Stimulated activated naive CD8-positive, alpha-beta T cell treated with anti-CD3 and anti-CD28 coated beads, Interleukin-15, Interleukin-2, amounts not matched to agents 100 ng/mL and 50 ng/mL, for 24 hours (primary cell): ENCODE measurements at regions not wholly inside any gene's neighbourhood (a gene's known extent, or its start where the extent isn't known, plus 50 kb on each side); places are given as distances from the start of the nearest gene placed in this dataset.

Source experiments
- H3K27ac Mint-ChIP-seq: one replicate; pipeline ENCODE4 v1.8.0; 2021; ENCODE audit warnings: mild to moderate bottlenecking, mixed read lengths
- H3K27me3 Mint-ChIP-seq: one replicate; pipeline ENCODE4 v1.8.0; 2021; ENCODE audit warnings: mixed read lengths
- H3K36me3 Mint-ChIP-seq: one replicate; pipeline ENCODE4 v1.8.0; 2021; ENCODE audit warnings: low read depth, mixed read lengths
- H3K4me1 Mint-ChIP-seq: one replicate; pipeline ENCODE4 v1.8.0; 2021; ENCODE audit warnings: low read depth, mixed read lengths
- H3K4me3 Mint-ChIP-seq: one replicate; pipeline ENCODE4 v1.8.0; 2021; ENCODE audit warnings: mild to moderate bottlenecking, mixed read lengths
- H3K9me3 Mint-ChIP-seq: one replicate; pipeline ENCODE4 v1.8.0; 2021; ENCODE audit warnings: mixed read lengths

- H3K27me3 Mint-ChIP-seq = no peaks in the 10 kb centered on the region
- H3K4me1 Mint-ChIP-seq = no peaks in the 10 kb centered on the region
- H3K36me3 Mint-ChIP-seq = no peaks in the 10 kb centered on the region
- no peak overlapping the region for H3K4me3 Mint-ChIP-seq
- no peak overlapping the region for H3K27ac Mint-ChIP-seq
- H3K9me3 Mint-ChIP-seq = peaks cover 15% of the 10 kb centered on the region
Measured at GRCh38 chr15:24733659-24734058, 58.1 kb downstream of the NPAP1 start.

GRCh38 chr15:24734396-24734795 is 58.8 kb downstream of the NPAP1 start:
- no peaks in the 10 kb centered on the region for H3K27me3 Mint-ChIP-seq
- peaks cover 15% of the 10 kb centered on the region for H3K9me3 Mint-ChIP-seq
- H3K4me1 Mint-ChIP-seq = no peaks in the 10 kb centered on the region
- no peaks in the 10 kb centered on the region for H3K36me3 Mint-ChIP-seq
- no peak overlapping the region for H3K27ac Mint-ChIP-seq
- no peak overlapping the region for H3K4me3 Mint-ChIP-seq

DNA sequence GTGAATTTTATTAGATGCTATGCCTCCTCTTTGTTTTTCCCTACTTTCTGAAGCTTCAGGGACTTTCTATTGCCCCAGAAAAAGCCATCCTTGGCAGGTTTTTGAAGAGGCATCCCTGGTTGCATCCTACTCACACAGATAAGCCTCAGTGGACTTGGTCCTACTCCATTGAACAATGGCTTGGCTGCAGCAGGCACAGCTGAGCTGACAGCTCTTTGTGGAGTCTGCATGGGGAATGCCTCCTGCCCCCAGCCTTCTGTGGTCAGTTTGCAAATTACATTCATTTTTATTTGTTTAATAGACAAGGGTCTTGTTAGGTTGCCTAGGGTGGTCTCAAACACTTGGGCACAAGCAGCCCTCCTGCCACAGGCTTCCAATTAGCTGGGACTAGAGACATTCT is 69.7 kb downstream of the NPAP1 start:
- Mint-ChIP-seq H3K27me3 (no peaks in the 10 kb centered on the region), H3K9me3 (peaks cover 12% of the 10 kb centered on the region), H3K27ac (no peak overlapping the region), H3K4me3 (no peak overlapping the region), H3K4me1 (no peaks in the 10 kb centered on the region), H3K36me3 (no peaks in the 10 kb centered on the region)

DNA sequence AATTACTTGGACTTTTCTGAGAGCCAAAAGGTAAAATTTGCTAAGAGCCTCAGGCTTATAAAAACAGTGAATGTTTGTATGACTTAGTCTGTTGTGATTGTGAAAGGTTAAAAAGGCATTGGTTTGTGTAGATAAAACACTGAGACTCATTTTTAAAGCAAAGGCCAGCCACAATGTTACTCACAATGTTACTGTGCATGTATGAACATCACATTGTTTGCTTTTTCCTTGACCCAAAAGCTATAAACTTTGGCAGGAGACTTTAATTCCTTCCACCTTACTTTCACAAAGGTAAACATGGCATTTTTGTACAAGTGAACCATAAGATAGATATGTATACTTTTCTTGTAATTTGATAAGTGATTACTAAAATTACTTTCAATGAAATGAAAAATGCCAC is 70.5 kb downstream of the NPAP1 start:
- H3K4me1 Mint-ChIP-seq = no peaks in the 10 kb centered on the region
- no peaks in the 10 kb centered on the region for H3K36me3 Mint-ChIP-seq
- H3K27me3 Mint-ChIP-seq = no peaks in the 10 kb centered on the region
- H3K4me3 Mint-ChIP-seq = no peak overlapping the region
- peaks cover 12% of the 10 kb centered on the region for H3K9me3 Mint-ChIP-seq
- no peak overlapping the region for H3K27ac Mint-ChIP-seq

GRCh38 chr15:24747376-24747775 is 71.8 kb downstream of the NPAP1 start:
- Mint-ChIP-seq H3K9me3 (peaks cover 8% of the 10 kb centered on the region), H3K4me1 (no peaks in the 10 kb centered on the region)

GRCh38 chr15:24748812-24749439 is 73.4 kb downstream of the NPAP1 start:
- no peak overlapping the region for H3K27ac Mint-ChIP-seq
- no peaks in the 10 kb centered on the region for H3K36me3 Mint-ChIP-seq
- H3K9me3 Mint-ChIP-seq = peaks cover 11% of the 10 kb centered on the region
- H3K4me3 Mint-ChIP-seq = no peak overlapping the region
- H3K4me1 Mint-ChIP-seq = no peaks in the 10 kb centered on the region
- no peaks in the 10 kb centered on the region for H3K27me3 Mint-ChIP-seq

More at GRCh38 chr15:24747376-24747775, 71.8 kb downstream of the NPAP1 start:
- Mint-ChIP-seq H3K4me3 (no peak overlapping the region), H3K27ac (no peak overlapping the region), H3K36me3 (no peaks in the 10 kb centered on the region), H3K27me3 (no peaks in the 10 kb centered on the region)

GRCh38 chr15:24752354-24752753 is 76.8 kb downstream of the NPAP1 start:
- no peaks in the 10 kb centered on the region for H3K27me3 Mint-ChIP-seq
- H3K9me3 Mint-ChIP-seq = peaks cover 14% of the 10 kb centered on the region
- no peaks in the 10 kb centered on the region for H3K36me3 Mint-ChIP-seq
- no peaks in the 10 kb centered on the region for H3K4me1 Mint-ChIP-seq
- no peak overlapping the region for H3K27ac Mint-ChIP-seq
- H3K4me3 Mint-ChIP-seq = no peak overlapping the region

- H3K27ac Mint-ChIP-seq = no peak overlapping the region
- peaks cover 17% of the 10 kb centered on the region for H3K9me3 Mint-ChIP-seq
- no peak overlapping the region for H3K4me3 Mint-ChIP-seq
- no peaks in the 10 kb centered on the region for H3K27me3 Mint-ChIP-seq
- no peaks in the 10 kb centered on the region for H3K36me3 Mint-ChIP-seq
- no peaks in the 10 kb centered on the region for H3K4me1 Mint-ChIP-seq
Measured at GRCh38 chr15:24756101-24756500, 80.5 kb downstream of the NPAP1 start.

DNA sequence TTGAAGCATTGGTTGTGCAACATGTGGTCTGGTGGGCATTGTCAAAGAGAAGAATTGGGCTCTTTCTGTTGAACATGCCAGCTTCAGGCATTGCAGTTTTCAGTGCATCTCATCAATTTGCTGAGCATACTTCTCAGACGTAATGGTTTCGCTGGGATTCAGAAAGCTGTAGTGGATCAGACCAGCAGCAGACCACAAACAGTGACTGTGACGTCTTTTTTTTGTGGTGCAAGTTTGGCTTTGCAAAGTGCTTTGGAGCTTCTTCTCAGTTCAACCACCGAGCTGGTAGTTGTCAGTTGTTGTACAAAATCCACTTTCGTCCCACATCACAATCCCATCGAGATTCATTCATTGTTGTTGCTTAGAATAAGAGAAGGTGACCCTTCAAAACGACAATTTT is 84.5 kb downstream of the NPAP1 start:
- Mint-ChIP-seq H3K27ac (no peak overlapping the region), H3K4me3 (no peak overlapping the region), H3K9me3 (peaks cover 30% of the 10 kb centered on the region), H3K27me3 (no peaks in the 10 kb centered on the region), H3K4me1 (no peaks in the 10 kb centered on the region), H3K36me3 (no peaks in the 10 kb centered on the region)

DNA sequence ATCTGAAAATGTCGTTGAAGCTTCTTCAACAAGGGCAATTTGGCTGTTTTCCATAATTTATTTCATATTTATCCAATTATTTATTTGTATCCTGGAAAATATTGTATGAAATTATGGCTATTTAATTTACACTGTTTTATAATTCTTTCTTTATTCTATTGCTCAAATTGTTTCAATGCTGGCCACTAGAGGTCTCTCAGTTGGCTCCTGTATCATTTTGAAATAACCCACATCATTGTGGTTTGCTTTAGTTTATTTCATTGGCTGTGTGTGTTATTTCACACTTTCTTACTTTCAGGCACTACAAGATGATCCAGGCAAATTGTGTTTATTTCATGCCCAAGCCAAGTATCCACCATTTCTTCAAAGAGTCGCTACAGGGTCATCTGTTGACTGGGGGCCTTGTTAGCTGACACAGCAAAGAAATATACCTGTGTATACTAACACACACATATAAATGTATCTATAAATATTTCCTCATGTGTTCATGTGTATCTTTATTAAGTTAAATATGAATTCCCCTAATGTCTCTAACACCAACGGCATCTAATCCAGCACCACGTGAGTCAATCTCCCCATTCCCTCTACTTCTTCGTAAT is 86.2 kb downstream of the NPAP1 start:
- Mint-ChIP-seq H3K4me1 (no peaks in the 10 kb centered on the region), H3K9me3 (peaks cover 37% of the 10 kb centered on the region), H3K36me3 (no peaks in the 10 kb centered on the region), H3K27ac (no peak overlapping the region), H3K27me3 (no peaks in the 10 kb centered on the region), H3K4me3 (no peak overlapping the region)

DNA sequence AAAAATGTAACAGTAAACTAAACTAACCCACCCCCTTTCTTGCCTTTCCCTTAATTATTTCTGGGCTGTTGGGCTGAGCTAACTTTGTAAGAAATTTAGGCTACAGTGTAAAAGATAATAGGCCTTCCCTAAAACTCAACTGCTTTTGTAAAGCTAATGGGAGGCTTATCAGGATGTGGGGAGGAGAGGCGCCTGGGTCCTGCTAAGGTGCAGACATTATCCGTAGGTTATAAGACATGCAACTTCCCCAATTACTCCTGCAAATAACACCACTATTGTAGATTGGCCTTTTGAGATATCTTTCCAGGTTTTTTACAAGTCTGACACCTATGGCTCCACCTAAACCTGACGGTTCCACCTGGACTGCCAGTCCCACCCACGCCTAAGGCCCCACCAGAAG is 88.3 kb downstream of the NPAP1 start:
- H3K27ac Mint-ChIP-seq = no peak overlapping the region
- no peak overlapping the region for H3K4me3 Mint-ChIP-seq
- no peaks in the 10 kb centered on the region for H3K36me3 Mint-ChIP-seq
- no peaks in the 10 kb centered on the region for H3K4me1 Mint-ChIP-seq
- no peaks in the 10 kb centered on the region for H3K27me3 Mint-ChIP-seq
- H3K9me3 Mint-ChIP-seq = peaks cover 31% of the 10 kb centered on the region

DNA sequence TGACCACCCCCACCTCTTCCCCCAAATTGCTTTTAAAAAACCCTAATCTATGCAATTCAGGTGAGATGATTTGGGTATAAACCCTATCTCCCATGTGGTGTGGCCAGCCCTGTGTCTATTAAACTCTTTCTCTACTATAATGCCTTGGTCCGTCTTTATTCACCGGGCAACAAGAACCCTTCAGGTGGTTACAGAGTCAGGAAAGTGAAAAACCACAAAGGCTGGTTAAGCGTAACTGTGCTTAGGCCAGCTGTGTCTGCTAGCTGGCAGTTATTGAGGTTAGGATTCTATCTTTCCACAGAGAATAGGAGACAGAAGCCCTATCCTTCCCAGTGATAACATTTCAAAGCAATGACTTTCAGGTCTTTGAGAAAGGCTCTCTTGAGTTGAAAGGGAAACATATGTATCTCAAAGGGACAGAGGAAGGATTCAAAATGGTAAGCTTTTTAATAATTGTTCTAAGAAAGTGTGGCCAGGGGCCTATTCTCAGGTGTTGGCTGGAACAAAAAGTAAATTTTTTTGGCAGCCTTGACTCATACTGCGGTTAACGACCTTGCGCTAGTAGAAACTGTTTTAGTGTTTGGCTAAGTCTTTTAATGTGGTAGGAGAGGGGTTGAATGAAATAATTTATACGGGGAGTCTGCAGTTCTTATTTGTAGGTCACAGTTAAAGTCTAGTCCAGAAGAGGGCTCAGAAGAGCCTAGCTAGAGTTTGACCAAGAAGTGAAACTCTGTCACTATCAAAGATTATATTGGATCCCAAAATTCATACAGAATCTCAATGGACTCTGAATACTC is 89.0 kb downstream of the NPAP1 start:
- H3K9me3 Mint-ChIP-seq = peaks cover 31% of the 10 kb centered on the region
- no peaks in the 10 kb centered on the region for H3K36me3 Mint-ChIP-seq
- H3K4me3 Mint-ChIP-seq = no peak overlapping the region
- H3K27ac Mint-ChIP-seq = no peak overlapping the region
- no peaks in the 10 kb centered on the region for H3K4me1 Mint-ChIP-seq
- H3K27me3 Mint-ChIP-seq = no peaks in the 10 kb centered on the region

DNA sequence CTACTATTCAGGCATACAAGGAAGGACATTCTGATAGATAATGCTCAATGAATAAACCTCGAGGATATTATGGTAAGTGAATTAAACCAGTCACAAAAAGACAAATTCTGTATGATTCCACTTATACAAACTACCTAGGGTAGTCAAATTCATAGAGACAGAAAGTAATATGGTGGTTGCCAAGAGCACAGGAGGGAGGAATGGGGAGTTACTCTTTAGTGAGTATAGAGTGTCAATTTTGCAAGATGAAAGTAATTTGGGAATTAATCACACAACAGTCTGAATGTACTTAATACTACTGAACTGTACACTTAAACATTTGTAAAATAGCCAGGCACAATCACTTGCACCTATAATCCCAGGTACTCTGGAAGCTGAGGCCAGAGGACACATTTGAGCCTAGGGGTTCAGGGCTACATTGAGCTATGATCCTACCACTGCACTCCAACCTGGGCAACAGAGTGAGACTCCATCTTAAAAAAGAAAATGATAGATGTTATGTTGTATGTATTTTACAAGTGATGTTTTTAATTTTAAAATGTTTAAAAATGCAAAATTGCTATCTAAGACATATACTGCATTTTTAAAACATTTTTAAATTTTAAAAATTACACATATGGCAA is 91.0 kb downstream of the NPAP1 start:
- no peaks in the 10 kb centered on the region for H3K4me1 Mint-ChIP-seq
- H3K9me3 Mint-ChIP-seq = peaks cover 24% of the 10 kb centered on the region
- peaks cover under 1% of the 10 kb centered on the region for H3K36me3 Mint-ChIP-seq
- peaks cover under 1% of the 10 kb centered on the region for H3K27me3 Mint-ChIP-seq
- no peak overlapping the region for H3K4me3 Mint-ChIP-seq
- H3K27ac Mint-ChIP-seq = no peak overlapping the region

DNA sequence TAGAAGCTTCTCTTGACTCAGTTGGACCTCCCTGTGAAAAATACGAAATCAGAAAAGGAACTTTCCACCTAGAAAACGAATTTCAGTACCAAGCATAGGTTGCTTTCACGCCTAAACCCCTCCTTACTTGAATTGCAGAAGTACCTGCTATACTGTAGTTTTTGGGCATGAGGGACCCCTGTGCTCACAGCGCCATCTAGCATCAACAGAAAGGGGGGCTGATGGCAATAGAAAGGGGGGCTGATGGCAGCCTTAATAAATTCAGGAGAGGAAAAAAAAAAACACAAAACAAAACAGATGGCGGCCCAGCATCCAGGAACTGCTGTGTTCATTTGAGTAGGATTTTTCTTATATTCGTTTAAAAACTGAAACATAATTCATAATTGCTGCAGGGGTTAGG is 96.7 kb downstream of the NPAP1 start:
- Mint-ChIP-seq H3K27ac (no peak overlapping the region), H3K36me3 (peaks cover 13% of the 10 kb centered on the region), H3K4me1 (peaks cover 3% of the 10 kb centered on the region), H3K4me3 (peak overlapping the region; percentile 77), H3K9me3 (peaks cover 23% of the 10 kb centered on the region), H3K27me3 (peaks cover 8% of the 10 kb centered on the region)
